Midbrain (tissue), 1 donor: ENCODE measurements at regions not wholly inside any gene's neighbourhood (a gene's known extent, or its start where the extent isn't known, plus 50 kb on each side); places are given as distances from the start of the nearest gene placed in this dataset.
A peak's percentile ranks its signal among the peaks of the same experiment; 100 is the strongest.
"Not testable (repeated sequence)": the region's sequence is repeated elsewhere in the genome, so short reads cannot be mapped to it uniquely, and the experiment has no call there.

Experiments
- DNase-seq: peaks from one replicate; lab custom pipeline; 2025; lab: John Stamatoyannopoulos, UW

GRCh38 chr12:11978726-11979384 lies 91.9 kb upstream of the BCL2L14 start:
- DNase-seq, result no peak

- DNase-seq, result no peak
Measured at GRCh38 chr12:11980115-11980514, 90.6 kb upstream of the BCL2L14 start.

GRCh38 chr12:11981121-11981733 lies 89.5 kb upstream of the BCL2L14 start:
- no peak for DNase-seq

GRCh38 chr12:11984417-11984816 lies 86.3 kb upstream of the BCL2L14 start:
- no peak for DNase-seq

GRCh38 chr12:11986165-11986564 lies 84.6 kb upstream of the BCL2L14 start:
- no peak for DNase-seq

- DNase-seq, result no peak
Measured at GRCh38 chr12:11987901-11988300, 82.8 kb upstream of the BCL2L14 start.

GRCh38 chr12:11991604-11992003 lies 79.1 kb upstream of the BCL2L14 start:
- no peak for DNase-seq

- no peak for DNase-seq
Measured at GRCh38 chr12:11992515-11992914, 78.2 kb upstream of the BCL2L14 start.

GRCh38 chr12:11998307-11998943 lies 72.3 kb upstream of the BCL2L14 start:
- DNase-seq, result not testable (repeated sequence)

GRCh38 chr12:11998944-11999315 lies 71.8 kb upstream of the BCL2L14 start:
- DNase-seq, result no peak

GRCh38 chr12:12003609-12004008 lies 67.1 kb upstream of the BCL2L14 start:
- no peak for DNase-seq

- DNase-seq, result no peak
Measured at GRCh38 chr12:12004524-12004923, 66.2 kb upstream of the BCL2L14 start.

- DNase-seq, result no peak
Measured at GRCh38 chr12:12007001-12007712, 63.6 kb upstream of the BCL2L14 start.

GRCh38 chr12:12007713-12008231 lies 63.0 kb upstream of the BCL2L14 start:
- no peak for DNase-seq

GRCh38 chr12:12008232-12008850 lies 62.4 kb upstream of the BCL2L14 start:
- DNase-seq, result no peak

GRCh38 chr12:12008931-12009611 lies 61.7 kb upstream of the BCL2L14 start:
- DNase-seq, result no peak

GRCh38 chr12:12009749-12010276 lies 60.9 kb upstream of the BCL2L14 start:
- DNase-seq, result not testable (repeated sequence)

- peak; percentile 69 for DNase-seq
Measured at GRCh38 chr12:12010277-12011039, 60.3 kb upstream of the BCL2L14 start.

- no peak for DNase-seq
Measured at GRCh38 chr12:12011880-12012260, 58.9 kb upstream of the BCL2L14 start.

GRCh38 chr12:12015073-12015685 lies 55.6 kb upstream of the BCL2L14 start:
- DNase-seq, result no peak
